DOHH2 (cell line): ENCODE measurements at regions not wholly inside any gene's neighbourhood (a gene's known extent, or its start where the extent isn't known, plus 50 kb on each side); places are given as distances from the start of the nearest gene placed in this dataset.

Source experiments
- H3F3A ChIP-seq: fragments of 200-600 bp; sonication (generic), shearing (Covaris generic); 2 replicates; pipeline ENCODE4 v1.6.0; 2016; ENCODE audit warnings: antibody characterized with exemption, mild to moderate bottlenecking; ENCODE audit not compliant: control insufficient read depth, insufficient read depth
- H3K27ac ChIP-seq: fragments of 200-600 bp; sonication (generic); 2 replicates; pipeline ENCODE4 v1.5.1; 2014; ENCODE audit warnings: low read depth, mild to moderate bottlenecking, low read length, moderate library complexity
- H3K27me3 ChIP-seq: fragments of 200-600 bp; sonication (generic); 2 replicates; pipeline ENCODE4 v1.6.1; 2014; ENCODE audit warnings: mild to moderate bottlenecking, low read length, mixed read lengths; ENCODE audit not compliant: control insufficient read depth
- H3K36me3 ChIP-seq: fragments of 200-600 bp; sonication (generic); 2 replicates; pipeline ENCODE4 v1.6.1; 2014; ENCODE audit warnings: mild to moderate bottlenecking, low read length, moderate library complexity, mixed read lengths; ENCODE audit not compliant: control insufficient read depth
- H3K4me1 ChIP-seq: fragments of 200-600 bp; sonication (generic); 2 replicates; pipeline ENCODE4 v1.6.1; 2014; ENCODE audit warnings: mild to moderate bottlenecking, low read length, mixed read lengths; ENCODE audit not compliant: control insufficient read depth
- H3K4me2 ChIP-seq: fragments of 200-600 bp; sonication (generic); 2 replicates; pipeline ENCODE4 v1.6.0; 2014; ENCODE audit warnings: mild to moderate bottlenecking, low read length, moderate library complexity
- H3K4me3 ChIP-seq: fragments of 200-600 bp; sonication (generic); 2 replicates; pipeline ENCODE4 v1.5.1; 2014; ENCODE audit warnings: mild to moderate bottlenecking, low read length, mixed read lengths
- H3K79me2 ChIP-seq: fragments of 200-600 bp; sonication (generic); 2 replicates; pipeline ENCODE4 v1.6.1; 2014; ENCODE audit warnings: mild to moderate bottlenecking, low read length, mixed read lengths; ENCODE audit not compliant: control insufficient read depth
- H3K9me2 ChIP-seq: fragments of 200-600 bp; sonication (generic); replicated peaks from 2 replicates; pipeline ENCODE4 v1.6.1; 2014; ENCODE audit warnings: mild to moderate bottlenecking, low read length, mixed read lengths; ENCODE audit not compliant: control insufficient read depth
- H3K9me3 ChIP-seq: fragments of 200-600 bp; sonication (generic); 2 replicates; pipeline ENCODE4 v1.6.1; 2014; ENCODE audit warnings: antibody characterized with exemption, low read length, mixed read lengths; ENCODE audit not compliant: control insufficient read depth, insufficient read depth
- H4K20me1 ChIP-seq: fragments of 200-600 bp; sonication (generic); 2 replicates; pipeline ENCODE4 v1.6.0; 2014; ENCODE audit warnings: low read depth, mild to moderate bottlenecking, antibody characterized with exemption, low read length, moderate library complexity; ENCODE audit not compliant: control insufficient read depth, insufficient read depth
- CTCF ChIP-seq: fragments of 200-600 bp; sonication (generic); IDR thresholded peaks from one replicate; pipeline ENCODE4 v1.5.1; 2014; ENCODE audit warnings: antibody characterized with exemption, mild to moderate bottlenecking, low read depth, low read length; ENCODE audit not compliant: poor library complexity, severe bottlenecking
- EZH2phosphoT487 ChIP-seq: fragments of 200-600 bp; sonication (generic); IDR thresholded peaks from 2 replicates; pipeline ENCODE4 v1.6.1; 2017; ENCODE audit warnings: borderline replicate concordance, mild to moderate bottlenecking, antibody characterized with exemption, low read length, moderate library complexity, mixed read lengths

GRCh38 chr6:108791700-108792099 lies 56.5 kb upstream of the ARMC2 start:
- no peaks in the 10 kb centered on the region for H3K4me1 ChIP-seq
- peaks cover 3% of the 10 kb centered on the region for H3K27me3 ChIP-seq
- no peak for TF ChIP-seq CTCF
- TF ChIP-seq EZH2phosphoT487: no peak
- H3K4me3 ChIP-seq: no peak overlapping the region
- H3F3A ChIP-seq: no peaks in the 10 kb centered on the region
- 0 out of 2 replicates have a peak, but pooled peaks cover 5% of the 10 kb centered on the region for H3K9me3 ChIP-seq
- no peaks in the 10 kb centered on the region for H3K79me2 ChIP-seq
- no peaks in the 10 kb centered on the region for H3K36me3 ChIP-seq
- H3K9me2 ChIP-seq: no peaks in the 10 kb centered on the region
- no peaks in the 10 kb centered on the region for H4K20me1 ChIP-seq
- H3K27ac ChIP-seq: no peak overlapping the region
- no peak overlapping the region for H3K4me2 ChIP-seq

GRCh38 chr6:108793516-108794251 lies 54.5 kb upstream of the ARMC2 start:
- TF ChIP-seq CTCF (no peak), EZH2phosphoT487 (no peak)
- H3K9me2 ChIP-seq: no peaks in the 10 kb centered on the region
- H3F3A ChIP-seq: no peaks in the 10 kb centered on the region
- H3K9me3 ChIP-seq: no peaks in the 10 kb centered on the region
- no peaks in the 10 kb centered on the region for H3K79me2 ChIP-seq
- H3K27me3 ChIP-seq: peaks cover 19% of the 10 kb centered on the region
- H3K36me3 ChIP-seq: no peaks in the 10 kb centered on the region
- H3K4me3 ChIP-seq: no peak overlapping the region
- peaks cover 5% of the 10 kb centered on the region for H3K4me1 ChIP-seq
- H4K20me1 ChIP-seq: no peaks in the 10 kb centered on the region
- H3K4me2 ChIP-seq: no peak overlapping the region
- H3K27ac ChIP-seq: no peak overlapping the region

GRCh38 chr6:108795122-108795521 lies 53.1 kb upstream of the ARMC2 start:
- H3K9me2 ChIP-seq: no peaks in the 10 kb centered on the region
- no peaks in the 10 kb centered on the region for H4K20me1 ChIP-seq
- peaks cover 5% of the 10 kb centered on the region for H3K4me1 ChIP-seq
- no peaks in the 10 kb centered on the region for H3K9me3 ChIP-seq
- TF ChIP-seq EZH2phosphoT487: no peak
- no peak for TF ChIP-seq CTCF
- H3K4me3 ChIP-seq: no peak overlapping the region
- H3K4me2 ChIP-seq: no peak overlapping the region
- peaks cover 23% of the 10 kb centered on the region for H3K27me3 ChIP-seq
- no peak overlapping the region for H3K27ac ChIP-seq
- H3K79me2 ChIP-seq: no peaks in the 10 kb centered on the region
- H3K36me3 ChIP-seq: no peaks in the 10 kb centered on the region
- H3F3A ChIP-seq: no peaks in the 10 kb centered on the region
